ENCODE measurements at regions not wholly inside any gene's neighbourhood (a gene's known extent, or its start where the extent isn't known, plus 50 kb on each side); places are given as distances from the start of the nearest gene placed in this dataset.
A peak's percentile ranks its signal among the peaks of the same experiment; 100 is the strongest.

- POLR2A ChIA-PET: no interaction called here
- Histone ChIP-seq H3K4me3 (ENCODE audit: low read depth, low read length) (no peak overlapping the region), H3K4me1 (ENCODE audit: control insufficient read depth, insufficient read depth, low read length) (no peaks in the 10 kb centered on the region), H3K27ac (ENCODE audit: extremely low read depth, low read depth, low read length) (no peak overlapping the region), H3K36me3 (ENCODE audit: control insufficient read depth in 2 of 2, insufficient read depth in 1 of 2, low read length in 2 of 2) (no peaks in the 10 kb centered on the region), H3K9me3 (ENCODE audit: control insufficient read depth, insufficient read depth, low read depth, low read length) (no peaks in the 10 kb centered on the region)
- TF ChIP-seq ATF2 (tag by site-specific recombination; IDR thresholded peaks at IDR 0.05; ENCODE audit: low read depth): peak; percentile 71; the same call in 1 of the 2 replicates
- TF ChIP-seq ZNF664 (tag by site-specific recombination; IDR thresholded peaks at IDR 0.05): no peak
- CTCF ChIA-PET: no interaction called here
These were observed 537.9 kb downstream of the HINT1 start for GRCh38 chr5:130627145-130627544.

DNA sequence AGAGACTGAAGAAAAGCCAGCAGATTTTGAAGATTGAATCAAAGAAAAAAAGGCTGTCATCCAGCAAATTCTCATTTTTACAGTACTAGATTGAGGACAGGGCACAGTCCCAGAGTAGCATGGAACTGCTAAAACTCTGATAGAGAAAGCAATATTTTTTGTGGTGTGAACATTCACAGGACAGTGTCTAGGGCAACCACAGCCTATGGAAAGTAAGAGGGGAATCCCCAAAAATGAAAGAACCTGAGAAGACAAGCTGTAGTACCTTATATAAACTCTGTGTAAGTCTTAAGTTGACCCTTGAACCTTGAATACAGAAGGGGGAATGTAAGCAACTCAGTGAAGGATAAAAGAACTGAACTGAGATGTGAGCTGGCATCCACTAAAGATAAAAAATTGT is 540.3 kb downstream of the HINT1 start:
- Histone ChIP-seq H3K9me3 (ENCODE audit: control insufficient read depth, insufficient read depth, low read depth, low read length) (no peaks in the 10 kb centered on the region), H3K36me3 (ENCODE audit: control insufficient read depth in 2 of 2, insufficient read depth in 1 of 2, low read length in 2 of 2) (no peaks in the 10 kb centered on the region), H3K4me3 (ENCODE audit: low read depth, low read length) (no peak overlapping the region), H3K4me1 (ENCODE audit: control insufficient read depth, insufficient read depth, low read length) (no peaks in the 10 kb centered on the region), H3K27ac (ENCODE audit: extremely low read depth, low read depth, low read length) (no peak overlapping the region)
- ChIA-PET CTCF (no interaction called here), POLR2A (no interaction called here)
- TF ChIP-seq, protein P1, sequence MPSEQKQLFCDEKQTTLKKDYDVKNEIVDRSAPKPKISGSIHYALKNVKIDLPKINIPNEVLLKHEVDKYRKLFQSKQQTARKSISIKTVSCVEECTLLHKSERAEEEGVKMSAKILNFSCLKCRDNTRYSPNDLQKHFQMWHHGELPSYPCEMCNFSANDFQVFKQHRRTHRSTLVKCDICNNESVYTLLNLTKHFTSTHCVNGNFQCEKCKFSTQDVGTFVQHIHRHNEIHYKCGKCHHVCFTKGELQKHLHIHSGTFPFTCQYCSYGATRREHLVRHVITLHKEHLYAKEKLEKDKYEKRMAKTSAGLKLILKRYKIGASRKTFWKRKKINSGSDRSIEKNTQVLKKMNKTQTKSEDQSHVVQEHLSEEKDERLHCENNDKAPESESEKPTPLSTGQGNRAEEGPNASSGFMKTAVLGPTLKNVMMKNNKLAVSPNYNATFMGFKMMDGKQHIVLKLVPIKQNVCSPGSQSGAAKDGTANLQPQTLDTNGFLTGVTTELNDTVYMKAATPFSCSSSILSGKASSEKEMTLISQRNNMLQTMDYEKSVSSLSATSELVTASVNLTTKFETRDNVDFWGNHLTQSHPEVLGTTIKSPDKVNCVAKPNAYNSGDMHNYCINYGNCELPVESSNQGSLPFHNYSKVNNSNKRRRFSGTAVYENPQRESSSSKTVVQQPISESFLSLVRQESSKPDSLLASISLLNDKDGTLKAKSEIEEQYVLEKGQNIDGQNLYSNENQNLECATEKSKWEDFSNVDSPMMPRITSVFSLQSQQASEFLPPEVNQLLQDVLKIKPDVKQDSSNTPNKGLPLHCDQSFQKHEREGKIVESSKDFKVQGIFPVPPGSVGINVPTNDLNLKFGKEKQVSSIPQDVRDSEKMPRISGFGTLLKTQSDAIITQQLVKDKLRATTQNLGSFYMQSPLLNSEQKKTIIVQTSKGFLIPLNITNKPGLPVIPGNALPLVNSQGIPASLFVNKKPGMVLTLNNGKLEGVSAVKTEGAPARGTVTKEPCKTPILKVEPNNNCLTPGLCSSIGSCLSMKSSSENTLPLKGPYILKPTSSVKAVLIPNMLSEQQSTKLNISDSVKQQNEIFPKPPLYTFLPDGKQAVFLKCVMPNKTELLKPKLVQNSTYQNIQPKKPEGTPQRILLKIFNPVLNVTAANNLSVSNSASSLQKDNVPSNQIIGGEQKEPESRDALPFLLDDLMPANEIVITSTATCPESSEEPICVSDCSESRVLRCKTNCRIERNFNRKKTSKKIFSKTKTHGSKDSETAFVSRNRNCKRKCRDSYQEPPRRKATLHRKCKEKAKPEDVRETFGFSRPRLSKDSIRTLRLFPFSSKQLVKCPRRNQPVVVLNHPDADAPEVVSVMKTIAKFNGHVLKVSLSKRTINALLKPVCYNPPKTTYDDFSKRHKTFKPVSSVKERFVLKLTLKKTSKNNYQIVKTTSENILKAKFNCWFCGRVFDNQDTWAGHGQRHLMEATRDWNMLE (tag by site-specific recombination; conservative IDR thresholded peaks at IDR 0.05; ENCODE audit: low read depth): no peak
- TF ChIP-seq ZNF335 (tag by site-specific recombination; conservative IDR thresholded peaks at IDR 0.05) (no peak), ZNF513 (tag by site-specific recombination; IDR thresholded peaks at IDR 0.05) (no peak), ZBTB48 (tag by site-specific recombination; IDR thresholded peaks at IDR 0.05) (no peak), ZBTB7A (tag by site-specific recombination; IDR thresholded peaks at IDR 0.05; ENCODE audit: low read depth) (no peak), ZNF16 (tag by site-specific recombination; IDR thresholded peaks at IDR 0.05; ENCODE audit: low read depth) (no peak), ZNF837 (tag by site-specific recombination; IDR thresholded peaks at IDR 0.05) (no peak), ZNF394 (tag by site-specific recombination; IDR thresholded peaks at IDR 0.05; ENCODE audit: borderline replicate concordance) (no peak), ZFP69B (tag by site-specific recombination; IDR thresholded peaks at IDR 0.05) (no peak), BCL11A (tag by site-specific recombination; IDR thresholded peaks at IDR 0.05; ENCODE audit: low read depth) (no peak), SCRT2 (tag by site-specific recombination; IDR thresholded peaks at IDR 0.05) (no peak), YY2 (tag by site-specific recombination; IDR thresholded peaks at IDR 0.05) (no peak), ZNF2 (tag by site-specific recombination; IDR thresholded peaks at IDR 0.05) (no peak), ZBTB8A (tag by site-specific recombination; IDR thresholded peaks at IDR 0.05) (no peak), ZBTB6 (tag by site-specific recombination; IDR thresholded peaks at IDR 0.05) (no peak), ZNF19 (tag by site-specific recombination; IDR thresholded peaks at IDR 0.05; ENCODE audit: low read depth) (no peak)
- TF ChIP-seq, protein P2, sequence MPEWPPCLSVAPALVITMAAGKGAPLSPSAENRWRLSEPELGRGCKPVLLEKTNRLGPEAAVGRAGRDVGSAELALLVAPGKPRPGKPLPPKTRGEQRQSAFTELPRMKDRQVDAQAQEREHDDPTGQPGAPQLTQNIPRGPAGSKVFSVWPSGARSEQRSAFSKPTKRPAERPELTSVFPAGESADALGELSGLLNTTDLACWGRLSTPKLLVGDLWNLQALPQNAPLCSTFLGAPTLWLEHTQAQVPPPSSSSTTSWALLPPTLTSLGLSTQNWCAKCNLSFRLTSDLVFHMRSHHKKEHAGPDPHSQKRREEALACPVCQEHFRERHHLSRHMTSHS (tag by site-specific recombination; IDR thresholded peaks at IDR 0.05): no peak
- TF ChIP-seq, protein P3, sequence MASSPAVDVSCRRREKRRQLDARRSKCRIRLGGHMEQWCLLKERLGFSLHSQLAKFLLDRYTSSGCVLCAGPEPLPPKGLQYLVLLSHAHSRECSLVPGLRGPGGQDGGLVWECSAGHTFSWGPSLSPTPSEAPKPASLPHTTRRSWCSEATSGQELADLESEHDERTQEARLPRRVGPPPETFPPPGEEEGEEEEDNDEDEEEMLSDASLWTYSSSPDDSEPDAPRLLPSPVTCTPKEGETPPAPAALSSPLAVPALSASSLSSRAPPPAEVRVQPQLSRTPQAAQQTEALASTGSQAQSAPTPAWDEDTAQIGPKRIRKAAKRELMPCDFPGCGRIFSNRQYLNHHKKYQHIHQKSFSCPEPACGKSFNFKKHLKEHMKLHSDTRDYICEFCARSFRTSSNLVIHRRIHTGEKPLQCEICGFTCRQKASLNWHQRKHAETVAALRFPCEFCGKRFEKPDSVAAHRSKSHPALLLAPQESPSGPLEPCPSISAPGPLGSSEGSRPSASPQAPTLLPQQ (tag by site-specific recombination; IDR thresholded peaks at IDR 0.05): no peak
- TF ChIP-seq, protein P4, sequence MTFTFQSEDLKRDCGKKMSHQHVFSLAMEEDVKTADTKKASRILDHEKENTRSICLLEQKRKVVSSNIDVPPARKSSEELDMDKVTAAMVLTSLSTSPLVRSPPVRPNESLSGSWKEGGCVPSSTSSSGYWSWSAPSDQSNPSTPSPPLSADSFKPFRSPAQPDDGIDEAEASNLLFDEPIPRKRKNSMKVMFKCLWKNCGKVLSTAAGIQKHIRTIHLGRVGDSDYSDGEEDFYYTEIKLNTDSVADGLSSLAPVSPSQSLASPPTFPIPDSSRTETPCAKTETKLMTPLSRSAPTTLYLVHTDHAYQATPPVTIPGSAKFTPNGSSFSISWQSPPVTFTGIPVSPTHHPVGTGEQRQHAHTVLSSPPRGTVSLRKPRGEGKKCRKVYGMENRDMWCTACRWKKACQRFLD (tag by site-specific recombination; IDR thresholded peaks at IDR 0.05): no peak
